ENCODE measurements at regions not wholly inside any gene's neighbourhood (a gene's known extent, or its start where the extent isn't known, plus 50 kb on each side); places are given as distances from the start of the nearest gene placed in this dataset.

DNA sequence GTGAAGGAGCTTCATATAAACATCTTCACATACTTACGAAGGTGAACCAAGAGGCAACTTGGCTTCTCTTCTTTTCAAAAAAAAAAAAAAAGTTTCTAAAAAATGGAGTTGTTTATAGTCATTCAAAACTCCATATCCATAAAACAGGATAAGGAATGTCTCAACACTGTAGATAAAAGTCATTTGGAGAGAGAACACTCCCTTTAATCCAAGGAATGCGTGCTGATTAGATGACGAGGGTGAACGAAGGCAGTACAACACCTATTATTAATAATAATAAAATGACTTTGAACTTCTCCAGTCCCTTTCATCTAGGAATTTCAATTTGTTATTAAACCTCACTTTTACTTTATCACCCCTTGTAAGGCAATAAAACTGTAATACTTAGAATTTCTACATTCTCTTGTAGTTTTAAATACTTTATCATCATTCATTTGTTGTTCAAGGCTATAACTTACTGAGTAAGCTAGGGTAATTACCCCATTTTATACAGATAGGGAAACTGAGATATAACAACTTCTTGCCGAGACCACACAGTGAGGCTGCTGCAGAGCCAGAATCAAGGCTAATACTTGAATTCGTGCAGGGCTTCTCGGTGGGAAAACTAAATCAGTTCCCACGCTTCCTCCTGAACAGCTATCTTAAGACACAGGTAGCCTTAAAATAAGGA is 377.1 kb downstream of the EFNA5 start:
- no peak for DNase-seq (ENCODE audit: low spot score)

DNA sequence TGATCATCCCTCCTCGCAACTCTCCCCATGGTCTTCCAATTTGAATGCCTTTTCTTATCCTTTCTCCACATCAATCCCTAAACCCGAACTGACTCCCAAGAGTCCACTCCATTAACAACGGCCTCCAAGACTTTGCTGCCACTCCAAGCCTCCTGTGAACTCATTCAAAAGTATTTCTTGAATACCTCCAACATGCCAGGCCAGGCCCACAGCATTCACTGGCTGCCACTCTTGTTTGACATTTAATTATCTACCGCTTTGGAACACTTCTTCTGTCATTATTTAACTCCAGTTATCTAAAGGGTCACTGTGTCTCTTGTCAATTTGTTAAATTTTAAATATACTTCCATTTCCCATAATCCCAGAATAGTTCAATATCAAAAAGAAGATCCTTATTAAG is 378.9 kb downstream of the EFNA5 start:
- no peak for DNase-seq (ENCODE audit: low spot score)

DNA sequence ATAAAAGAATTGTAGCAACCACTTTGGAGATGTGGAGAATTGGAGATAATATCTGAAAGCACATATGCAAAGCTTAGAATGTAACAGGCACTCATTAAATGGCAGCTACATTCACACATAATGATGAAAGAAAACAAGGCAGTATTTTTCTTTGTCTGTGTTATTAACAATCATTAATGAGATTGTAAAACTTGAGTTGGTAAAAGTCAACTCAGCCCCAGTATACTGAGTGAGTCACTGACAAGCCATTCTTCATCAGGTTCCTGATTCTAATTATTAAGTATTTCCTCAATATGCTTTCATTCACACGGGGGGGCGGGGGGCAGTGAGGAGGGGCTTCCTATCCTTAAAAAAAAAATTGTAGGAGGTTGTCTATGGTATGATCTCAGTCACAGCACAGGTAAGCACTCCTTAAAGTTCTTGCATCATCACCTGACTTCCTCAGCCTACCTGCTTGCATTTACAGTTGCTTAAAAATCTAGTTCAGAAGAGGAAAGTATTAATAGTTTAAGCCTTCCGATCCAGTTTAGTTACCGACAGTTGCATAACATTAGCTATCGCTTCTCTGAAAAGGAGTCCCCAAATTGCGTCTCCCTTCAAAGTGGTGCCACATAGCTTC is 379.8 kb downstream of the EFNA5 start:
- peak; percentile 3 for DNase-seq (ENCODE audit: low spot score)

DNA sequence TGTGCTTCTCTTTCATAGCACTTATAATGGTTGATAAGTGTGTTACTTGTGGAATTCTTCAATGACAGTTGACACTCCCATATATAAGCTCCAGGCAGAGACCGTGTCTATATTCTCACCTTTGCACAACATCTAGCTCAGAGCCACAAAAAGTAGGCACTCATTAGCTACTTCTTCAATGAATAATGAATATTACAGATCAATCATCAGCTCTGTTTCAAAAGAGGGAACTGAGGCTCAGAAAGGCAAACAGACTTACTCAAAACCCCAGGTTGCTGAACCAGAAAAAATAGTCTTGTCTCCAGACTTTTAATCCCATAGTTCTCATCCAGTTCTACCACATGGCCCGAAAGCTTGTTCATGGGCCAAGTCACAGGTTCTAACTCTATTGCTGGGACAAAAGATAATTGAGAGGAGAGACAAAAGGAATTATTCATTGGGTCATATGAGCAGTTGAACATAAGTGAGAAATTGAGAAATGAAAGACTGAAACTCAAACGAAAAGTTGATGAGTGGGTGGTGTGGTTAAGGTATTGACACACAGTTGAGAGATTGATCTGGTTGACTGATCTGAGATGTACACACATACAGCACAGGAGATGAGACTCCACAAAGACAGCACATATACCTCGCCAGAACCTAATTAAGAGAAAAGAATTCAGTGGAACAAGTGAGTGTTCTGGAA is 381.6 kb downstream of the EFNA5 start:
- DNase-seq (ENCODE audit: low spot score), result no peak

DNA sequence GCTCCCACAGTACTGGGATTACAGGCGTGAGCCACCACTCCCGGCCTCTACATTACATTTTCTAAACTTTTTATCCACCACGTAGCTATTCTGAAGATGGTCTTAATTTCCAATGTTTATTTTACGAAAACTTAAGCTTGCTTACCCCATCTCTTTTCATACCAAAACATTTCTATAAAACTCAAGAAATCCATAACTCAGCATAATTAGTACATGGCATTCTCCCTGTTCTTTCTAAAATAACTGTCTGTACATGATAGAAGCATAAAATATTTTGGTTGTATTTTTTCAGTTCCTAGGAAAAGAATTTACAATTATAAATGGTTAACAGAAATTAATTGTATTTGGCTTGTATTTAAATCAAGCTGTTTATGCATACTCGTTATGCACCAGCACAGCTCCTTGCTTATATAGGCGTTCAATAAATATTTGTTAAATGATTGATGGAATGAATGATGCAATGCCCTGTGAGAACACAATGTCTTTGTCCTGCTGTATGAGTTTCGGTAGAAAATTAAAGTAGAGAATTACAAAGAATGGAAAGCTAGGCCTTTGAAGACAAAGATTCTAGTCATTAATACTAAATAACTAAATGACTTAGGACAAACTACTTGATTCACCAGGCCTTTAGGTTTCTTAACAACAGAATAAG is 384.2 kb downstream of the EFNA5 start:
- DNase-seq (ENCODE audit: low spot score), result no peak

DNA sequence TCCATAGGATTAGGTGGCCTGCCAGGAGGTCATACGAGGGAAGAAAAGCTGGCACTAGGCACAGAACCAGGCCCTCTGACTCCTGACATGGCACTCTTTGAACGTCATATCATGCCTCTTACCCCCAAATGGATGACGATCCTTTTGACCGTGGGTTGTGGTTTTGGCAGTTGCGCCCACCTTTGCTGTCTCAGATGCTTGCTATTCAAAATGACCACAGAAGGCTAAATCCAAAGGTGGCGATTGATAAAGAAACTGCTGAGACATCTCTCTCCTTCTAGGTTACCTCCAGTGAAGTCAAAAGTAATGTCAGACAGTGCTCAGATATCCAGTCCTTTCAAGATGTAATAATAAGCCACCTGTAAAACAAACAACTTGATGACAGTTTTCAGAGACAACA is 385.0 kb downstream of the EFNA5 start:
- DNase-seq (ENCODE audit: low spot score), result no peak

DNA sequence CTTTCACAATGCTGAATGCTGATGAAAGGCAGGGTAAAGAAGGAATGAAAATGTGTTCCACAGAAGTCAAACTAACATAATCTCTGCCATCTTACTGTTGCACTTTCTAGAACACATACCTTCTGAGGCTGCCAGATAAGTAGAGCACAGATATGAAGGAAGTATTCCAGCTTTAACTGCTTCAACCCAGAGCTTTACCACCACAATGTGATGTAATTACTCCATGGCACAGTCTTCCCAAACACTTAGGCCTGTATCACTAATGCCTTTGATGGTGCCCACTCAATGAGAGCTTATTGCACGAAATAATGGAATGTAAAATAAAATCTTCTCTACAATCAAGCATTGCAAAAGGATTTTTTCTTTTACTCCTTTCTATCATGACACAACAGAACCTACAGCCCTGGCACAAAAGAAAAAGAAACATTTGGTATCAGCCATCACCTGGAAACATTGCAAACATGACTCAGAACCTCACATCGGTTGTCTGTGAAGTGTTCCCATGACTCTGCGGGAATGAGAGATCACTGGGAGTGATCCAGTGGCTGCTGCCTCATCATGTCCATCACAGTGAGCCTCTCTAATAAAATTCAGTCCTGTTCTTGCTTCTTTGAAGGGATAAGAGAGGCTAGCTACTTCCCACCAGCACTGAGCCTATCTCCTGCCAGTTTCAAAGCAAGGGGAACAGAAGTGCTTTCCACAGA is 385.8 kb downstream of the EFNA5 start:
- no peak for DNase-seq (ENCODE audit: low spot score)

DNA sequence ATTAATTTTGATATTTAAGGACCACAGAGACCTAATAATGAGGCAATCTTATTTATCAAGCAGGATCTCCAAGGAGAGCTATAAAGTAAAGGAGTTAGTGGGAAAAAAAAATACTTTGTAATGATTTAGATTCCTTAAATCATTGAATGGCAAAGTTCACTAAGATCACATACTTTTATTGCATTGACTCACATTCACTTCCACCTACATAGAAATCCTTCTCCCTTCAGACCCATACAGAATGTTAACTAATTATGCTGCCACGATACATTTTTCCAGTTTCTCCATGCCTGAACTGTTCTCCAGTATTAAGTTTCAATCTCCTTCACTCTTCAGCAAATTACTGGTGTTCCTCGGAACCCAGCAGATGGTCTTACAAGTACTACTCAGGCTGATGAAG is 388.7 kb downstream of the EFNA5 start:
- DNase-seq (ENCODE audit: low spot score), result no peak

DNA sequence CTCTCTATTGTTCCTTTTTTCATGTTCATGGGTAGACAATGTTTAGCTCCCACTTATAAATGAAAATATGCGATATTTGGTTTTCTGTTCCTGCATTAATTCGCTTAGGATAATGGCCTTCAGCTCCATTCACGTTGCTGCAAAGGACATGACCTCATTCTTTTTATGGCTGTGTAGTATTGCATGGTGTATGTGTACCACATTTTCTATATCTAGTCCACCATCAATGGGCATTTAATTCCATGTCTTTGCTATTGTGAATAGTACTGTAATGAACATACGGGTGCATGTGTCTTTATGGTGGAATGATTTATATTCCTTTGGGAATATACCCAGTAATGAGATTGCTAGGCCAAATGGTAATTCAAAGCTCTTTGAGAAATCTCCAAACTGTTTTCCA is 392.0 kb downstream of the EFNA5 start:
- no peak for DNase-seq (ENCODE audit: low spot score)

DNA sequence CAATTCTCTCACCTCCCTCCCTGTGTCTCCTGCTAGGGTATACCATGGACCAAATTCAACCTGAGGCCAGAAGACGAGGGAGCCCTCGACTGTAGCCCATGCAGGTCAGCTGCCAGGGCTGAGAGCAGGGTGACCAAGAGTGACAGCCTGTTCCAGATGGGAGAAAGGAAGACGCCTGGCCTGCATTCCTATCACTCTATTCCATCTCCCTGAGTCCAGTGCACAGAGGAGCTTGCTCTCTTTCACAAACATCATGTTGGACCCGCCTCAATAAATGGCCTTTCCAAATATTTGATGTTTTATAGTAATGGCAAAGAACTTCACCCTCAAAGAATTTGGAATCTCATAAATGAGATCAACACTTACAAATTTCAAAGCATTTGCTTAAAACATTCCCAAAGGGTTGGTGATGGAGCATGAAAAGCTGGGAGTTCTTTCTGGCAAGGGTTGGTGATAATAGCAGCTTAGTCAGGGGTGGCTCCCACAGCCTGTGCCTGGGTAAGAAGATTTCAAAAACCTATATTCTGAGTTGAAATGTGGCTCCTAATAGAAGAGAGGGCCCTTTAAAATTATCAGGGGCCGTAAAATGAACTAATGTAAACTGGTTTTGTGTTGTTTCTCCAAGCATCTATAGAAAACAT is 393.1 kb downstream of the EFNA5 start:
- no peak for DNase-seq (ENCODE audit: low spot score)

DNA sequence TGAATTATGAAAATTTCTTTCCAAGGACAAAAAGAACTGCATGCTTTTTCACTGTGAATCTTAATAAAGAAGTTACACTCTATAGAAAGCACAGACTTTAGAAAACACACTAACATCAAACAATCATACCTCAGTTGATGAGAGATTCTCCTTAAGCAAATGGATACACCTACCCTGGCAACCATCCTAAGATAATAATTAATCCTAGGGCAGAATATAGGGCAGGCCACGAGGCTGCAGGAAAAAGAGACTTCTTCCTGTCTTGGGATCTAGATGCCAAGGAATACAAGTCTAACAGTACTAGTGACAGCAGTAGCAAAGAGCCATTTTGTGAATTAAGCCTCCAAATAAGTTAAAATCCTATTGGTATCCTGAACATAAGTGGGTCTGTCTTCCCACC is 395.4 kb downstream of the EFNA5 start:
- no peak for DNase-seq (ENCODE audit: low spot score)

DNA sequence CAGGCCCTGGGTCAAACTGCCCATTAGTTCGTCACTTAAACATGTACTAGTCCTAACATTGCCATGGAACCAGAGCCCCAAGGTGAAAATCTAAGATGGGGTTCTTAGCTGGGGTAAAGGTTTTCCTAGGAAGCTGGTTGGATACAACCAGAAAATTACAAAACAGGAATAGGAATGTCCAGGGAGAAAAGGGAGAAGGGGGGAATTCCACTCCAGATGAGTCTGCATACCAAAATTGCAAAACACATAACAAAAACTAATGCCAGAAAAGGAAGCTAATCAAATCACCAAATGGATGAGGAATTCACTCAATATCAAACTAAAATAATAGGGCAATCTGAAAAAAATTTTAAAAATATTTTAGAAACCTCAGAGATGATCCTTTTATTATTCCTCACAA is 396.2 kb downstream of the EFNA5 start:
- DNase-seq (ENCODE audit: low spot score), result no peak

DNA sequence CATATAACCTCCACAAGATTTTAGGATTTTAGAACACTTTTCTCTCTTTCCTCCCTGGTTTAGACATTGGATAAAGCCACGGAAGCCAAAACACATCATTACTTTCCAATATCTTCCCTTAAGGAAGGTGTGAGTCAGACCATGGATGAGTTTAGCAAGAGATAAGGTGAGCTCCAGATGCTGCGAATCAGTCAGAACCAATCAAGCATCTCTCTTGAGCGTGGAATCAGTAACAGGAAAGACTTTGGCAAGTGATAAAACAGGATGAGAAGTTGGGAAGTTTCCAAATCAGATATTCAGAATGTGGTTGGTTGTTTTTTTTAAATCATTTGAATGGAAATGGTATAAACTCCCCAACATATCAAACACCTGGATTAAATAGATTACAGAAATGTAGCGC is 397.8 kb downstream of the EFNA5 start:
- DNase-seq (ENCODE audit: low spot score), result no peak

DNA sequence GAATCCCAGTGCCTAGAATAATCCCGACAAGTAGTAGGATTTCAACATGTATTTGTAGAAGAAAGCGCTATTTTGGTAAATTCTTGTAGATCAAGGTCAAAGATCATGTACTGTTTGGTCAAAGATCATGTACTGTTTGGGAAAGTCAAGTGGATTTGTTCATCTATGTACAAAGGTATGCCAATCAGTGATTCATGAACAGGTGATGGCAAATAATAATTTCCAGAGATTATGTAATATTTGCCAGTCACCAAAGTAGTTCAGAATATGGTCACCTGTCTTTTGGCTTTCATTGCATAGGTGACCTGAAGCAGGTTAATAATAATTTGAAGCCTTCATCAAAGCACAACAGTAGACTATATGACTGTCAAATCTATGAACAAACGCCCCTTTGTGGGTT is 398.2 kb downstream of the EFNA5 start:
- DNase-seq (ENCODE audit: low spot score), result no peak

DNA sequence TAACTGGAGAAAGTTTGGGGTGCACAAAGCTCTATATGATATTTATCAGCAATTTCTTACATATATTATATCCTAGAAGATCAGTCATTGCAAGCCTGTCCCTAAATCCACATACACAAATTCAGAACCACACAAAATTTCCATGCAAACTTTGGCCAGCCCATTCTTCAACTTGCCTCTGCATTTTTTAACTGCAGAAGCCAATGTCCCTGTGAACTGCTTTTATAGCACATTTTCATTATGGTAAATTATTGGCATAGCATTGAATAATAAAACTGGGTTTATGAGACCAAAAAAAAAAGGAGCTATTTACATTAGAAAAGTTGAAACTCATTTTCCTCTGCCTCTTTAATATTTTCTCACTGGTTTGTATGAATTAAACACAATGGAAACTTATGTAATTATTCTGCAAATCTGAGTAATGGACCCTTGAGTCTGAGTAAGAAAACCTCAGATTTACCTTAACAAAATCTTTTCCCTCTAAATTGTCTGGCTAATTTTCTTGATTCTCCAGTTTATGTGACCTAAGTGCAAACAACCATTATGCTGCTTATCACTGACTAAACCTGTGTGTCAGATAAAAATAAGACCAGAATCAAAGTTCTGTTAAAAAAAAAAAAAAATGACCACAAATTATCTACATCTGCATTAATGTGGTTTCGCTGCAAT is 398.9 kb downstream of the EFNA5 start:
- DNase-seq (ENCODE audit: low spot score), result no peak

DNA sequence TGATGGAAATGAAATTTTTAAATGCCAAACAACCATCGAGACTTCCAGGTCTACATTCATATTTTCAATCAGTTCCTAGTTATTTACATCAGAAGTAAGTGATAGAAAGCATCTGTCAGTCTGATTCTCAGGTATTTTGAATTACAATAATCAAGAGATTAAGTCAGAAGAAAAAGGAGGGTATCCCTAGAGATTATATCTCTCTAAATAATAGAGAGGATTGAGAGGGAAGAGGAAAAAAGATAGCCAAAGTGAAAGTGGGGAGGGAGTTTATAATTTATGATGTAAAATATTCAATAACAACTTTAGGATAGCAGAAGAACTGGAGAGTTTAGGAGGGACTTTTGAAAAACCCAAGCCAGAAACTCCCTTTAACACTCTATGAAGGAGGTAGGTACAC is 400.2 kb downstream of the EFNA5 start:
- no peak for DNase-seq (ENCODE audit: low spot score)

DNA sequence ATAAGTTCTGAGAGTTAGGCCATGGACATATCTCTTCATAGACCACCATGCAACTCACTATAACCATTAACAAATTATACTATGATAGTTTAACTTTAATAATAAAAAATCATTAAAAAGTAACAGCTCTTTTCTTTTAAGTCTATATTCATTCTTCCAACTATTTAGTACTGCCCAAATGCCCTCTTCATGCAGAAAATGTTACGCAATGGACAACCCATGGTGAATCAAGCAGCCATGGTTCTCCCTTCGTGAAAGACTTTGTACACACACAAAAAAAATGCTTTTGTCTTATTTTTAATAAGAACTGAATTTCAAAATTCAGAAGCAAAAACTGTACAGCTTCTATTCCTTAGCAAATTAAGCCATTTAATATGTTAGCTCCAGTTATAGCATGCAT is 401.1 kb downstream of the EFNA5 start:
- DNase-seq (ENCODE audit: low spot score), result no peak

DNA sequence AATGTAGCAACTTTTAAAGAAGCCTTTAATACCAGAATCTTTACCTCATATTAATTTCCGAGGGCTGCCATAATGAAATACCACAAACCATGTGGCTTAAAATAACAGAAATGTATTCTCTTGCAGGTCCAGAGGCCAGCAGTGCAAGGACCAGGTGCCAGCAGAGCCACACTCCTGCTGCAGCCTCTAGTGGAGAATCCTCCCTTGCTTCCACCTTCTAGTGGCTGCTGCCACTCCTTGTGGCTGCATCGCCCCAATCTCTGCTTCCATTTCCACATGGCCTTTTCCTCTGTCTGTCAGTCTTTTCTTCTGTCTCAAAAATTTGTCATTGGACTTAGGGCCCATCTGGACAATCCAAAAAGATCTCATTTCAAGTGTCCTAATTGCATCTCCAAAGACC is 401.5 kb downstream of the EFNA5 start:
- DNase-seq (ENCODE audit: low spot score), result no peak

DNA sequence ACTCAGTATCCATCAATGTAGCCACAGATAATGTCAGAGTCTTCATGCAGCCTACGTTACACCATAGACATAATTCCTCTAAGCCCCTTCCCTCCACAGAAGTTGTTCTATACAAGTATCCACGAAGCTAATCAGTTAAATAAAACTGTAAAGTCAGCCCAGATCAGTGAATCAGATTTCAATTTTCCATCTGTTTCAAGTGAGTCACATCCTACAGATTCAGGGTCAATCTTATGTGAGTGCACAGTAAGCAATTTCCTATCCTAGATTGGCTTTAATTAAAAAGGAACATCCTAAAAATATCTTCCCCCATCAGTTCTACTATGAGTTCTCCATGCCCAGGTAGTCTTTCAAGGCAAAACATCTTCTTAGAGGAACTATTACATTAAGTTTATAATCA is 402.5 kb downstream of the EFNA5 start:
- no peak for DNase-seq (ENCODE audit: low spot score)

DNA sequence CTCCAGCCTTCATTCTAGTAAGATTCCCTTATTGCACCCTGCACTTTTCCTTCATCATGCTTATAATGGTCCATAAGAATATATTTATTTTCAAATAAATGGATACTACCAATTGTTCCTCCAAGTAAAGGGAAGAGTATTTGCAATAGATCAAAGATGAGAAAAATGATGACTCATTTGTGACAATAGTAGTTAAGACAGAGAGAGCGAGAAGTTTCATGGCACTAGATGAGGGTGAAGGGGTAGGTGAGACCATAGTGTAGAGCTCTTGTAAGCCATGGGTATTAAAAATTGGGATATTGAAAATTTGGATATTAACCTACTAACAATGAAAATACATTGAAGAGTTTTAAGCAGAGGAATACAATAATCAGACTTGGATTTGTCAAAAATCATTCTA is 404.6 kb downstream of the EFNA5 start:
- no peak for DNase-seq (ENCODE audit: low spot score)

DNA sequence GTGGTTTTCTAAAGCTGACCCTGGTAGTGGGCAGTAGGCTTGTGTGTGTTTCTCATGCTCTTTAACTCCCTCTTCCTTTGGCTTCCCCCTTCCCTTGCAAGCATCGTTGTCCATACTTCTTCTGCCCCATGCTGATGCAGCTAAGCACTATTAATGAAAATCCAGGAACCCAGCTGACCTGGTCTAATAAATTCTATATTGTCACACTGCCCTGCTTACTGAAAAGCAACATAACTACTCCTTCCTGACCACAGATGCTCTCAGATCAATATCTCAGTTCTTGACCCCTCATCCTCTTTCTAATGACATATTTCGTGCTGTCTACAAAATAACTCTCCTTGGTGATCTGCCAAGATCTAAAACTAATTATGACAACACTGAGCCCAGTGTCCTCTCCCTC is 405.5 kb downstream of the EFNA5 start:
- DNase-seq (ENCODE audit: low spot score), result no peak

Data from kidney capillary endothelial cell (primary cell).